DOHH2 (cell line): ENCODE measurements at regions not wholly inside any gene's neighbourhood (a gene's known extent, or its start where the extent isn't known, plus 50 kb on each side); places are given as distances from the start of the nearest gene placed in this dataset.
A peak's percentile ranks its signal among the peaks of the same experiment; 100 is the strongest.

ENCODE experiments used
- H3F3A ChIP-seq: fragments of 200-600 bp; sonication (generic), shearing (Covaris generic); 2 replicates; pipeline ENCODE4 v1.6.0; 2016; ENCODE audit warnings: antibody characterized with exemption, mild to moderate bottlenecking; ENCODE audit not compliant: control insufficient read depth, insufficient read depth
- H3K27ac ChIP-seq: fragments of 200-600 bp; sonication (generic); 2 replicates; pipeline ENCODE4 v1.5.1; 2014; ENCODE audit warnings: low read depth, mild to moderate bottlenecking, low read length, moderate library complexity
- H3K27me3 ChIP-seq: fragments of 200-600 bp; sonication (generic); 2 replicates; pipeline ENCODE4 v1.6.1; 2014; ENCODE audit warnings: mild to moderate bottlenecking, low read length, mixed read lengths; ENCODE audit not compliant: control insufficient read depth
- H3K36me3 ChIP-seq: fragments of 200-600 bp; sonication (generic); 2 replicates; pipeline ENCODE4 v1.6.1; 2014; ENCODE audit warnings: mild to moderate bottlenecking, low read length, moderate library complexity, mixed read lengths; ENCODE audit not compliant: control insufficient read depth
- H3K4me1 ChIP-seq: fragments of 200-600 bp; sonication (generic); 2 replicates; pipeline ENCODE4 v1.6.1; 2014; ENCODE audit warnings: mild to moderate bottlenecking, low read length, mixed read lengths; ENCODE audit not compliant: control insufficient read depth
- H3K4me2 ChIP-seq: fragments of 200-600 bp; sonication (generic); 2 replicates; pipeline ENCODE4 v1.6.0; 2014; ENCODE audit warnings: mild to moderate bottlenecking, low read length, moderate library complexity
- H3K4me3 ChIP-seq: fragments of 200-600 bp; sonication (generic); 2 replicates; pipeline ENCODE4 v1.5.1; 2014; ENCODE audit warnings: mild to moderate bottlenecking, low read length, mixed read lengths
- H3K79me2 ChIP-seq: fragments of 200-600 bp; sonication (generic); 2 replicates; pipeline ENCODE4 v1.6.1; 2014; ENCODE audit warnings: mild to moderate bottlenecking, low read length, mixed read lengths; ENCODE audit not compliant: control insufficient read depth
- H3K9me2 ChIP-seq: fragments of 200-600 bp; sonication (generic); replicated peaks from 2 replicates; pipeline ENCODE4 v1.6.1; 2014; ENCODE audit warnings: mild to moderate bottlenecking, low read length, mixed read lengths; ENCODE audit not compliant: control insufficient read depth
- H3K9me3 ChIP-seq: fragments of 200-600 bp; sonication (generic); 2 replicates; pipeline ENCODE4 v1.6.1; 2014; ENCODE audit warnings: antibody characterized with exemption, low read length, mixed read lengths; ENCODE audit not compliant: control insufficient read depth, insufficient read depth
- H4K20me1 ChIP-seq: fragments of 200-600 bp; sonication (generic); 2 replicates; pipeline ENCODE4 v1.6.0; 2014; ENCODE audit warnings: low read depth, mild to moderate bottlenecking, antibody characterized with exemption, low read length, moderate library complexity; ENCODE audit not compliant: control insufficient read depth, insufficient read depth
- CTCF ChIP-seq: fragments of 200-600 bp; sonication (generic); IDR thresholded peaks from one replicate; pipeline ENCODE4 v1.5.1; 2014; ENCODE audit warnings: antibody characterized with exemption, mild to moderate bottlenecking, low read depth, low read length; ENCODE audit not compliant: poor library complexity, severe bottlenecking
- EZH2phosphoT487 ChIP-seq: fragments of 200-600 bp; sonication (generic); IDR thresholded peaks from 2 replicates; pipeline ENCODE4 v1.6.1; 2017; ENCODE audit warnings: borderline replicate concordance, mild to moderate bottlenecking, antibody characterized with exemption, low read length, moderate library complexity, mixed read lengths

GRCh38 chr1:170881268-170882265 is 53.8 kb upstream of the MROH9 start:
- TF ChIP-seq EZH2phosphoT487: no peak
- peak; percentile 19 for TF ChIP-seq CTCF
- no peaks in the 10 kb centered on the region for H3F3A ChIP-seq
- no peaks in the 10 kb centered on the region for H3K79me2 ChIP-seq
- no peaks in the 10 kb centered on the region for H3K9me2 ChIP-seq
- H3K9me3 ChIP-seq: no peaks in the 10 kb centered on the region
- no peaks in the 10 kb centered on the region for H3K36me3 ChIP-seq
- no peak overlapping the region for H3K27ac ChIP-seq
- no peak overlapping the region for H3K4me2 ChIP-seq
- no peaks in the 10 kb centered on the region for H3K27me3 ChIP-seq
- H4K20me1 ChIP-seq: no peaks in the 10 kb centered on the region
- H3K4me3 ChIP-seq: no peak overlapping the region
- H3K4me1 ChIP-seq: no peaks in the 10 kb centered on the region
